M059J (cell line): ENCODE measurements at regions not wholly inside any gene's neighbourhood (a gene's known extent, or its start where the extent isn't known, plus 50 kb on each side); places are given as distances from the start of the nearest gene placed in this dataset.

ENCODE experiments used
- DNase-seq: peaks from one replicate; pipeline ENCODE4 v3.0.0-alpha.2; 2012; ENCODE audit warnings: low read depth

DNA sequence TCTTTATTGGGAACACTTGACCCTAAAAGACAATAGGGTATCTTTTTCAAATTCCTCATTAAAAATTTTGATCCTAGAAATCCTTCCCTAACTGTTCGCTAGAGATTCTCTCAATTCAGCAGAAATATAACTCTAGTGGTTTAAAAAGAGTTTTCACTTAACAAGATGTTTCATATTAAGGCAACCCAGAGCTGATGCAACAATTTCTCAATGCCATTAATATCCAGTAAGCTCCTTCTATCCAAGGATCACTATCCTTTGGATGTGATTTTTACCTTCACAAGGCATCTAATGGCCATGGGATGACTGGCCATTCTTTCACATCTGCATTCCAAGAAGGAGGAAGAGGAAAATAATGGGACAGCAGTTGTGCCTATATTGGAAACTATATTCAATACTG, 183.4 kb downstream of the ANKRD50 start:
- no peak for DNase-seq

DNA sequence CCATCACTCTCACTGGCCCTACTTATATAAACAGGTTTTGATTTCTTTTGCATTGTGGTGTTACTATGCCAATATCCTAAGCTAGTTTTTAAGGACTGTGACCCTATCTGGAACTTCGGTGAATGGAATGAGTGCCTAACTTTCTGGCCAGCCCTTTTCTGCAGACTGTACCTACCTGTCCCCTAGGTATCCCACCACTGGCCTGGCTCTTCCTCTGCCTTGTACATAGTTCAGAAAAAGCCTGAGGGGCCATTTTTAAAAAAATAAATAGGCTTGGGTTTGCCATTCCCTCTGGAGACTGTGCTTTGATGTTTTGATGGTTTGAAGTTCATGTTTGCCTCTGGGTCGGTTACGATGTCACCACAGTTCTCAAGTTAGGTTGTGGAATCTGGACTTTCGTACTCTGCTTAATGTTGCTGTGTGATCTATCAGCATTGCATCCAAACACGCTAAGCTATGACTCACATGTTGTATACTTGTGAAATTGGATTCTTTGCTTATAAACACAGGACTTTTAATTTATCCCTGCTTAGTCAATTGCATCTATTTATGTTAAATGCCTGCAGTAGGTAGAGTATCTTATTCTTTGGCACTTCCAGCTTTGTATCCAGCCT, 182.0 kb downstream of the ANKRD50 start:
- peak; percentile 40 for DNase-seq

- DNase-seq = no peak
Measured at GRCh38 chr4:124534131-124534530, 178.4 kb downstream of the ANKRD50 start.

- DNase-seq = no peak
Measured at GRCh38 chr4:124535003-124535402, 177.5 kb downstream of the ANKRD50 start.

DNA sequence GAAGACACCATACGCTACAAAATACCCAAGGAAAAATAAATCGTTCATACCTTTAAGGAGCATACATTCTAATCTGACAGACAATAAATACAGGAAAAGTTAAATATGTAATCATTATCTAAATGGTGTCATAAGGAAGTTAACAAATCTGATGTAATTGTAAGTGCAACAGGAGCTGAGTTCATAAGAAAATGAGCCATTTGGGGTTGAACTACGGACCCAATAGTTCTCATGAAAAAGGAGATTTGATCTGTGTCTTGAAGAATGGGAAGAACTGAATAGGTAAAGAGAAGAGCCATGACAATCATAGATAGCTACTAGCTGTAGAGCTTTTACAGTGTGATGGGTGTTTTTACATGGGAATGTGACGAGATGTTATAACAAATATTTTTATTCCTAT, 175.6 kb downstream of the ANKRD50 start:
- DNase-seq = no peak

DNA sequence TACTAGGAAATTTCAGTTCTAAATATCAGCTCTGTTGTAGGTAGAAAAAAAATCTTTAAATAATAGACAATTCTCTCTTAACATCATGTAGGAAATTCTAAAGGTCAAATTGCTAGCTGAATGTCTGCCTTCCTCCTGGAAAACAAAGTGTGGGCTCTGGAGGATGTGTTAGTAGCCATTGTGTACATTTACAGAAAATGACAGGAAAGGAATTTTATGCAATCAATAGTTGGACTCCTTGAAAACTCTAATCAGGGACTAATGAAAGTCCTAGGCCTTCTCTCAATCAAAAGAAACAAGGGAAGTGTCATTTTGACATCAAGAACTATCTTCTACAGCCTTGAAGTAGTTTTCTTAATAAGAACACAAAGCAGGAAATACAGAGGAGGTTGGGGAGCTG, 174.6 kb downstream of the ANKRD50 start:
- DNase-seq = no peak

DNA sequence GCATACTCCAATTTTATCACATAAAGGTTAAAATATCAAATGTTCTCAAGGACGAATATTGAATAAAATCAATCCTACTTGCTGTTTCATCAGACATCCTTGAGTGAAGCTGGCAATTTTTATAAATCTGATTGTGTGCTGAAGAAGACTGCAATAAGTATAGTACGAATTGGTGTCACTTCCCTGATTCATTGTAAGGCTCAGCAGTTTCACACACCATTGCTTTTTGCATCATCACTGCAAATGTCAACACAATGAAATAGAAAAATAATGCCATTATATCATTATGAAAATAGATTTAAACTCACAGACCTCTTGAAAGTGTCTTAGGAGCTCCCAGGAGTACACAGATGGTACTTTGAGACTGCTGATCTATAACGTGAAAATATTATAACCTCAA, 172.5 kb downstream of the ANKRD50 start:
- no peak for DNase-seq

GRCh38 chr4:124541652-124542420, 170.7 kb downstream of the ANKRD50 start:
- no peak for DNase-seq

- DNase-seq = no peak
Measured at GRCh38 chr4:124555959-124556358, 156.6 kb downstream of the ANKRD50 start.

GRCh38 chr4:124564121-124564520, 148.4 kb downstream of the ANKRD50 start:
- DNase-seq = no peak

DNA sequence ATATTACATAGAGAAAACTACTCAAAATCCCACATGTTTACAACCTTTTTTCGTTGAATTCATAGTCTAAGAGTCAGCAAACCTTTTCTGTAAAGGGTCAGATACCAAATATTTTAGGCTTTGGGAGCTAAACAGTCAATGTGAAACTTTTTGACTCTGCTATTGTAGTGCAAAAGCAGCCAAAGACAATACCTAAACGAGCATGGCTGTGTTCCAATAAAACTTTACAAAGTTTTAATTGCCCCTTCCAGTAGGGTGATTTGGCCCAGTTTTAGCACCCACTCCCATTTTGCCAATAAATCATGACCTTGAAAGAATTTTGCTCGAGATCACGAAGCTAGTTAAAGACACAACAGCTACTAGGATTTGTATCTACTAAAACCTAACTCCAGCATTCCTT, 147.2 kb downstream of the ANKRD50 start:
- no peak for DNase-seq

- no peak for DNase-seq
Measured at GRCh38 chr4:124566030-124566429, 146.5 kb downstream of the ANKRD50 start.

DNA sequence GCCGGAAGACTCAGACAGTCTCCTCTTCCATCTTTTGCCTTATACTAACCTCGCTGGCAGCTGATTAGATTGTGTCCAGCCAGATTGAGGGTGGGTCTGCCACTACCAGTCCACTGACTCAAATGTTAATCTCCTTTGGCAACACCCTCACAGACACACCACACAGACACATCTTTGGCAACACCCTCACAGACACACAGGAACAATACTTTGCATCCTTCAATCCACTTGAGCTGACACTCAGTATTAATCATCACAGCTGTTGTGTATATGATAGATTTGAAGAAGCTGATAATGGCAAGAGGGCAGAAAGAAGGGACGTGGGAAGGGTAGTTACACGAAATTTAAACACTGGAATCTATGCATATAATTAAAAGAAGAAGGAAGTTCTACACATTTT, 139.5 kb downstream of the ANKRD50 start:
- no peak for DNase-seq

DNA sequence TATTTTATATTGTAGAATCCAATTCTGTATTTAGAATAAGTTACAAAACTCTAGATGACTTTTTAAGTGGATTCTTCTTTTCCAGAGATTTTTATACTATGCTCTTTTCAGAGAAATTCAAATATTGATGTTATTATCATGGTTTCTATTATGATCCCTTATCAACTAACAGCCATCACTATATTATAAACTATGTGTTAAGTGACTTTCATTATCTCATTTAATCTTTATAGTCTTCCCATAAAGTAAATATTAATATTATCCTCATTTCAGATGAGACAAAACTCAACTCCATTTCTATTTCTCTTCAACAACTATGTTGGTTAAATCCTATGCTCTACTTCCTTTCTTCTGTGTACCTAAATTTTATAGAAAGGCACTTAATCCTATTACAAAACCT, 132.6 kb downstream of the ANKRD50 start:
- DNase-seq = no peak

- DNase-seq = no peak
Measured at GRCh38 chr4:124583797-124584196, 128.7 kb downstream of the ANKRD50 start.

DNA sequence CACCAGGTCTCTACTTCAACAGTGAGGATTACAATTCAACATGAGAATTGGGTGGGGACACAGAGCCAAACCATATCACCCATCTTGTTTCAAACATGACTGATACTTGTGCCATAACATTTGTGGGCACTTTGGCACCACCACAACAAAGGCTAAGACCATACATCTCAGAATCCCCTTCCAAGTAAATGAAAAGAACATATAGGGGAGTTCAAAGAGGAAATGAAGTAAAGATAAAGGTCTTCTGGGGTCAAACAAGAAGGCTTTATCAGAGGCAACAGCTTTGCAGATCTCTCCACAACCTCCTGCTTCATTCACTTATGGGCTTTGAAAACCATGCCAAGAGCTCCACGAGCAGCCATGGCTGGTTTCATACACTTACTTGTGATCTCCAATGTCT, 122.7 kb downstream of the ANKRD50 start:
- DNase-seq = no peak

GRCh38 chr4:124590480-124590879, 122.1 kb downstream of the ANKRD50 start:
- no peak for DNase-seq

GRCh38 chr4:124591637-124592036, 120.9 kb downstream of the ANKRD50 start:
- no peak for DNase-seq

DNA sequence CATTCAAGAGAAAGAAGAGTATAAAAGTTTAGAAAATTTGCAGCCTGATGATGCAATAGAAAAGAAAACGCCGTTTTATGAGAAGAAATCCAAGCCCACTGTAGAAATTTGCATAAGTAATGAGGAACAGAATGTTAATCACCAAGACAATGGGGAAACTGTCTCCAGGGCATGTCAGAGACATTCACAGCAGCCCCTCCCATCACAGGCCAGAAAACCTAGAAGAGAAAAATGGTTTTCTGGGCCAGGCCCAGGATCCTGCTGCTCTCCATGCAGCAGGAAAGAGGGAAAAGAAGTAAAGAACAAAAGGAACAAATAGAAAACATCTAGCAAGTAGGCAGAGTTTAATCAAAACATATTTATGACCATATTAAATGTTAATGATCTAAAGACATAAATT, 119.0 kb downstream of the ANKRD50 start:
- no peak for DNase-seq

DNA sequence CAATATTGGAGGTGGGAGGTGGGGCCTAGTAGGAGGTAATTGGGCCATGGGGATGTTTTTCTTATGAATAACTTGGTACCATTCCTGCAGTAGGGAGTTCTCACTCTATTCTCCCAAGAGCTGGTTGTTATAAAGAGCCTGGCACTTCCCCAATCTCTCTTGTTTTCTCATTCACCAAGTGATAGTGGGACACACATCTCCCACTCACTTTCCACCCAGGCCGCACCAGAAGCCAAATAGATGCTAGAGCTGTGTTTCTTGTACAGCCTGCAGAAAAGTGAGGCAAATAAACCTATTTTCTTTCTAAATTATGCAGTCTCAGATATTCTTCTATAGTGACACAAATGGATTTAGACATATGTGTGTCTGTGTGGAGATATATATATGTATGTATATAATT, 117.6 kb downstream of the ANKRD50 start:
- DNase-seq = no peak

DNA sequence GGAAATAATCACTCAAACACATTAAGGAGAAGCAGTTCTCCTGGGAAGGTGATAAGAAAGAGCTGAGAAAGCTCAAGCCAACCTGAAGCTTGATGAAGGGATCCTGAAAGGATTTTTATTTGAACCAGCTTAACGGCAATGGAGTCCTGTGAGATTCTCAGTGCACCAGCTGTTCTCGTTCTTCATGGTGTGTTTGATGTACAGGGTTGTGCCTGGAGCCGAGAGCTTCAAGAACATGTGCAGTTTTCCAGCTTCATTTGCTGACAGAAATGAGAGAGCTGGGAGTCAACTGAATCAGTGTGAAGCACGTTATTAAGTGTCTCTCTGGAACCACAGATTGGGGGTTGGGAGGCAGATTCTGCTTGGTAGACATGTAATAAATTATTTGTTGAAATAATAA, 115.7 kb downstream of the ANKRD50 start:
- DNase-seq = no peak

- no peak for DNase-seq
Measured at GRCh38 chr4:124610211-124610610, 102.3 kb downstream of the ANKRD50 start.
